KMS-11 (cell line): ENCODE measurements at regions not wholly inside any gene's neighbourhood (a gene's known extent, or its start where the extent isn't known, plus 50 kb on each side); places are given as distances from the start of the nearest gene placed in this dataset.

Source experiments
- H2AFZ ChIP-seq: fragments of 200-600 bp; sonication (generic); 2 replicates; pipeline ENCODE4 v1.6.1; 2016; ENCODE audit warnings: antibody characterized with exemption, mixed run types, low read depth
- H3K27ac ChIP-seq: fragments of 200-600 bp; sonication (generic); 2 replicates; pipeline ENCODE4 v1.6.1; 2016; ENCODE audit warnings: mild to moderate bottlenecking, mixed run types
- H3K27me3 ChIP-seq: fragments of 200-600 bp; sonication (generic); 2 replicates; pipeline ENCODE4 v1.6.1; 2017; ENCODE audit warnings: mild to moderate bottlenecking, low read depth, mixed run types, moderate library complexity; ENCODE audit not compliant: insufficient read depth
- H3K36me3 ChIP-seq: fragments of 200-600 bp; sonication (generic); 2 replicates; pipeline ENCODE4 v1.6.1; 2017; ENCODE audit warnings: mild to moderate bottlenecking, mixed run types; ENCODE audit not compliant: insufficient read depth
- H3K4me1 ChIP-seq: fragments of 200-600 bp; sonication (generic); 2 replicates; pipeline ENCODE4 v1.6.1; 2016; ENCODE audit warnings: mild to moderate bottlenecking, low read depth, mixed run types; ENCODE audit not compliant: poor library complexity, severe bottlenecking
- H3K4me2 ChIP-seq: fragments of 200-600 bp; sonication (generic); 2 replicates; pipeline ENCODE4 v1.7.0; 2016; ENCODE audit warnings: mild to moderate bottlenecking, mixed run types
- H3K4me3 ChIP-seq: fragments of 200-600 bp; sonication (generic); IDR thresholded peaks from 2 replicates; pipeline ENCODE4 v1.6.1; 2017; ENCODE audit warnings: low read depth, low read length, mixed read lengths; ENCODE audit not compliant: insufficient read depth
- H3K79me2 ChIP-seq: fragments of 200-600 bp; sonication (generic); 2 replicates; pipeline ENCODE4 v1.6.1; 2016; ENCODE audit warnings: low read depth, mixed run types; ENCODE audit not compliant: insufficient read depth
- H3K9ac ChIP-seq: fragments of 200-600 bp; sonication (generic); 2 replicates; pipeline ENCODE4 v1.6.1; 2016; ENCODE audit warnings: mild to moderate bottlenecking, mixed run types
- H4K20me1 ChIP-seq: fragments of 200-600 bp; sonication (generic); 2 replicates; pipeline ENCODE4 v1.6.1; 2016; ENCODE audit warnings: mild to moderate bottlenecking, mixed run types; ENCODE audit not compliant: insufficient read depth
- CTCF ChIP-seq: fragments of 200-600 bp; sonication (generic); conservative IDR thresholded peaks from 2 replicates; pipeline ENCODE4 v1.6.1; 2017; ENCODE audit warnings: low read depth, mild to moderate bottlenecking, antibody characterized with exemption, low read length, moderate library complexity, mixed read lengths

GRCh38 chr2:12577567-12578253, 139.0 kb upstream of the TRIB2 start:
- Histone ChIP-seq H4K20me1 (no peaks in the 10 kb centered on the region), H3K27ac (no peak overlapping the region), H3K36me3 (no peaks in the 10 kb centered on the region), H3K79me2 (no peaks in the 10 kb centered on the region), H3K4me1 (no peaks in the 10 kb centered on the region), H3K4me2 (no peak overlapping the region), H2AFZ (no peak overlapping the region), H3K9ac (no peak overlapping the region), H3K27me3 (no peaks in the 10 kb centered on the region), H3K4me3 (no peak overlapping the region)
- no peak for TF ChIP-seq CTCF

GRCh38 chr2:12579018-12579417, 137.7 kb upstream of the TRIB2 start:
- Histone ChIP-seq H3K4me1 (no peaks in the 10 kb centered on the region), H3K79me2 (no peaks in the 10 kb centered on the region), H3K27me3 (no peaks in the 10 kb centered on the region), H2AFZ (no peak overlapping the region), H3K9ac (no peak overlapping the region), H3K27ac (no peak overlapping the region), H3K4me2 (no peak overlapping the region), H3K36me3 (no peaks in the 10 kb centered on the region), H4K20me1 (no peaks in the 10 kb centered on the region), H3K4me3 (no peak overlapping the region)
- no peak for TF ChIP-seq CTCF

- H3K36me3 ChIP-seq = no peaks in the 10 kb centered on the region
- no peaks in the 10 kb centered on the region for H3K79me2 ChIP-seq
- no peaks in the 10 kb centered on the region for H3K27me3 ChIP-seq
- H3K4me1 ChIP-seq = peaks cover 10% of the 10 kb centered on the region
- no peak overlapping the region for H3K9ac ChIP-seq
- no peak for TF ChIP-seq CTCF
- no peak overlapping the region for H3K4me3 ChIP-seq
- H4K20me1 ChIP-seq = no peaks in the 10 kb centered on the region
- H2AFZ ChIP-seq = no peak overlapping the region
- H3K4me2 ChIP-seq = no peak overlapping the region
- H3K27ac ChIP-seq = no peak overlapping the region
Measured at GRCh38 chr2:12584338-12584737, 132.4 kb upstream of the TRIB2 start.

GRCh38 chr2:12585784-12586183, 131.0 kb upstream of the TRIB2 start:
- H3K27me3 ChIP-seq = no peaks in the 10 kb centered on the region

More at GRCh38 chr2:12585784-12586183, 131.0 kb upstream of the TRIB2 start:
- Histone ChIP-seq H3K4me1 (peaks cover 10% of the 10 kb centered on the region), H3K4me2 (no peak overlapping the region), H3K27ac (no peak overlapping the region), H3K9ac (no peak overlapping the region), H3K4me3 (no peak overlapping the region), H4K20me1 (no peaks in the 10 kb centered on the region), H3K36me3 (no peaks in the 10 kb centered on the region), H2AFZ (no peak overlapping the region), H3K79me2 (no peaks in the 10 kb centered on the region)
- no peak for TF ChIP-seq CTCF
